ENCODE measurements at regions not wholly inside any gene's neighbourhood (a gene's known extent, or its start where the extent isn't known, plus 50 kb on each side); places are given as distances from the start of the nearest gene placed in this dataset.

GRCh38 chr9:84435902-84436301 is 95.3 kb upstream of the SLC28A3 start:
- no peak for FAIRE-seq
- no peak overlapping the region for H3K23ac ChIP-seq (ENCODE audit: insufficient read length)
- CTCF ChIA-PET (ENCODE audit: partially characterized antibody): interaction anchor here (0.8 to 1.3 kb wide), 3 partner anchors 16 to 531 kb away, joined by 3 to 4 read pairs (median 3); no protein-coding TSS in a partner anchor

More at GRCh38 chr9:84435902-84436301, 95.3 kb upstream of the SLC28A3 start:
- H2AK5ac ChIP-seq (ENCODE audit: low read depth, low read length): no peak overlapping the region
- no peak overlapping the region for H4K5ac ChIP-seq (ENCODE audit: insufficient read length, low read depth, low read length)
- H3K56ac ChIP-seq (replicated peaks; ENCODE audit: insufficient read length, low read depth, low read length): no peak overlapping the region
- no peak overlapping the region for H2BK120ac ChIP-seq (replicated peaks; ENCODE audit: low read depth, low read length)
- H3K4me2 ChIP-seq (ENCODE audit: insufficient read depth in 1 of 2, low read depth in 2 of 2, low read length in 2 of 2): no peak overlapping the region
- no peak overlapping the region for H3K18ac ChIP-seq (ENCODE audit: extremely low read depth, low read length)
- no peak overlapping the region for H2BK20ac ChIP-seq (ENCODE audit: low read length)
- no peak overlapping the region for H2BK12ac ChIP-seq (ENCODE audit: low read depth, low read length)
- no peaks in the 10 kb centered on the region for H3K4me1 ChIP-seq (replicated peaks in 1 of 4; ENCODE audit: control insufficient read depth in 3 of 4, insufficient read depth in 4 of 4, low read length in 3 of 4)
- no peak for TF ChIP-seq SUZ12 (IDR thresholded peaks at IDR 0.05; ENCODE audit: low read length)
- TF ChIP-seq POU5F1 (IDR thresholded peaks at IDR 0.05; ENCODE audit: low read depth, low read length): no peak
- TF ChIP-seq RNF2 (IDR thresholded peaks at IDR 0.05; ENCODE audit: borderline replicate concordance, low read depth, low read length, missing control alignments, poor library complexity, severe bottlenecking): no peak
- TF ChIP-seq JUND (IDR thresholded peaks at IDR 0.05; ENCODE audit: low read length): no peak
- no peak for TF ChIP-seq CHD1 (IDR thresholded peaks at IDR 0.05; ENCODE audit: low read depth, low read length)
- TF ChIP-seq CREB1 (IDR thresholded peaks at IDR 0.05): no peak
- no peak for TF ChIP-seq TAF1 (IDR thresholded peaks at IDR 0.05; ENCODE audit: low read depth, low read length)
- TF ChIP-seq ASH2L (IDR thresholded peaks at IDR 0.05; ENCODE audit: low read length): no peak
- no peak for TF ChIP-seq KDM1A (IDR thresholded peaks at IDR 0.05; ENCODE audit: borderline replicate concordance, low read length)
- TF ChIP-seq HDAC2 (IDR thresholded peaks at IDR 0.05; ENCODE audit: borderline replicate concordance in 1 of 2, low read depth in 2 of 2, low read length in 2 of 2): no peak
- no peaks in the 10 kb centered on the region for H3K79me1 ChIP-seq (ENCODE audit: low read depth, low read length)
- no peak overlapping the region for H4K8ac ChIP-seq (ENCODE audit: extremely low read depth, insufficient read depth, low read length)
- H2AFZ ChIP-seq (ENCODE audit: low read length): 0 out of 2 replicates have a peak overlapping the region, but pooled peaks have one; percentile 30
- WGBS, 2 experiments (ENCODE audit: extremely low coverage in 1 of 2, insufficient coverage in 1 of 2, insufficient read length in 1 of 2, insufficient replicate concordance in 2 of 2, low coverage in 1 of 2, low lambda C conversion rate in 2 of 2, missing lambda C conversion rate in 1 of 2): 91% methylated on average over 6 of the region's 6 CpGs; no CpG with 5 or more reads in 1 of the 2 experiments
- H3K4me3 ChIP-seq (ENCODE audit: extremely low read depth in 1 of 4, insufficient read depth in 2 of 4, low read depth in 3 of 4, low read length in 4 of 4): no peak overlapping the region
- H4K91ac ChIP-seq (replicated peaks; ENCODE audit: insufficient read length, low read length): no peak overlapping the region
- H3K79me2 ChIP-seq (ENCODE audit: control insufficient read depth in 1 of 2, insufficient read depth in 2 of 2, low read length in 2 of 2): no peaks in the 10 kb centered on the region
- no peaks in the 10 kb centered on the region for H3K27me3 ChIP-seq (replicated peaks in 1 of 4; ENCODE audit: control insufficient read depth in 3 of 4, extremely low read depth in 1 of 4, insufficient read depth in 3 of 4, low read length in 3 of 4)
- no peaks in the 10 kb centered on the region for H3K9me3 ChIP-seq (ENCODE audit: insufficient read depth in 2 of 2, low read depth in 1 of 2, low read length in 1 of 2)
- H3K4ac ChIP-seq (replicated peaks; ENCODE audit: insufficient read length, low read depth, low read length): no peak overlapping the region
- no peak overlapping the region for H3K27ac ChIP-seq (ENCODE audit: low read depth, low read length)
- H2BK5ac ChIP-seq (ENCODE audit: low read depth, low read length): no peak overlapping the region
- no peaks in the 10 kb centered on the region for H4K20me1 ChIP-seq (replicated peaks in 1 of 2; ENCODE audit: control insufficient read depth in 1 of 2, insufficient read depth in 2 of 2, low read length in 2 of 2)
- no peaks in the 10 kb centered on the region for H3K23me2 ChIP-seq (ENCODE audit: low read depth, low read length)
- no peak overlapping the region for H3K9ac ChIP-seq (replicated peaks in 1 of 4; ENCODE audit: extremely low read depth in 1 of 4, low read depth in 3 of 4, low read length in 3 of 4)
- no peak overlapping the region for H2BK15ac ChIP-seq (ENCODE audit: low read length)
- H3K36me3 ChIP-seq (ENCODE audit: control insufficient read depth in 2 of 4, insufficient read depth in 4 of 4, low read length in 3 of 4): no peaks in the 10 kb centered on the region
- POLR2A ChIA-PET (ENCODE audit: partially characterized antibody): no interaction called here
- H3K14ac ChIP-seq (ENCODE audit: insufficient read length): no peak overlapping the region
- no peak for DNase-seq (ENCODE audit: low read depth in 1 of 2, low spot score in 2 of 2)

Data from H1 (cell line).